HepG2 (cell line): ENCODE measurements at regions not wholly inside any gene's neighbourhood (a gene's known extent, or its start where the extent isn't known, plus 50 kb on each side); places are given as distances from the start of the nearest gene placed in this dataset.

Experiments
- ATAC-seq: fragments of 200-7000 bp; cut with Tn5 transposase; 3 replicates; pipeline ENCODE4 v1.9.1; 2020; ENCODE audit warnings: mild to moderate bottlenecking, moderate library complexity
- BruUV-seq: library from RNA; stranded (reverse); fragments of 400-500 nt; replicated peaks from 2 replicates; lab custom pipeline; 2021; lab: Mats Ljungman, UMichigan
- CTCF ChIA-PET: fragments of 300-600 bp; formaldehyde crosslinking; extraction: SDS; loops from one replicate; lab custom pipeline; 2021; ENCODE audit warnings: low total read pairs, inconsistent platforms, low intra/inter-chr PET ratio; lab: Yijun Ruan, JAX
- POLR2A ChIA-PET: fragments of 350-600 bp; sonication (Branson Sonifier 250); formaldehyde crosslinking; loops from one replicate; lab custom pipeline; 2020; ENCODE audit warnings: antibody characterized with exemption, inconsistent platforms; lab: Yijun Ruan, JAX
- DNase-seq: peaks from one replicate; pipeline ENCODE4 v3.0.0-alpha.2; 2015; ENCODE audit warnings: low spot score
- FAIRE-seq: peaks from 3 replicates; lab custom pipeline; 2011; peaks lifted over from hg19 to GRCh38; lab: Jason Lieb, UNC
- H2AFZ ChIP-seq: one replicate; pipeline ENCODE4 v1.6.1; 2011; ENCODE audit warnings: low read length, inconsistent platforms
- H3K27ac ChIP-seq: fragments of 300-600 bp; 3 replicates; pipeline ENCODE4 v1.8.0; 2011; ENCODE audit warnings: mixed run types, mild to moderate bottlenecking, mixed read lengths, low read length, inconsistent platforms; ENCODE audit not compliant: insufficient read depth; ENCODE audit errors: extremely low read length
- H3K27me3 ChIP-seq, 2 experiments: fragments of 200-600 bp in 1 of 2; 2 replicates in 1 of 2; 3 replicates in 1 of 2; pipeline versions ENCODE4 v1.6.0 to v1.8.0; 2011; ENCODE audit warnings: low read length in 2 of 2, mild to moderate bottlenecking in 2 of 2, moderate library complexity in 2 of 2, inconsistent platforms in 1 of 2; ENCODE audit not compliant: insufficient read depth in 2 of 2, control insufficient read depth in 1 of 2
- H3K36me3 ChIP-seq, 2 experiments: fragments of 200-600 bp in 1 of 2; replicated peaks in 1 of 2; 2 replicates in 1 of 2; 3 replicates in 1 of 2; pipeline versions ENCODE4 v1.5.1 to v1.8.0; 2011; ENCODE audit warnings: low read length in 2 of 2, inconsistent platforms in 1 of 2; ENCODE audit not compliant: insufficient read depth in 2 of 2, control insufficient read depth in 1 of 2
- H3K4me1 ChIP-seq: 2 replicates; pipeline ENCODE4 v1.5.1; 2012; ENCODE audit warnings: low read length, inconsistent platforms; ENCODE audit not compliant: insufficient read depth
- H3K4me2 ChIP-seq: 2 replicates; pipeline ENCODE4 v1.6.0; 2011; ENCODE audit warnings: low read depth, low read length, inconsistent platforms
- H3K4me3 ChIP-seq, 3 experiments: fragments of 200-600 bp in 1 of 3; sonication (generic), shearing (Covaris generic) in 1 of 3; replicated peaks in 1 of 3; 2 replicates each; pipeline ENCODE4 v1.5.1; 2011 to 2016; ENCODE audit warnings: low read length in 3 of 3, inconsistent platforms in 2 of 3, low read depth in 2 of 3, mild to moderate bottlenecking in 2 of 3, control low read depth in 1 of 3, mixed read lengths in 1 of 3; ENCODE audit not compliant: insufficient read depth in 1 of 3
- H3K79me2 ChIP-seq: one replicate; pipeline ENCODE4 v1.6.1; 2011; ENCODE audit warnings: low read length, inconsistent platforms; ENCODE audit not compliant: insufficient read depth
- H3K9ac ChIP-seq: 2 replicates; pipeline ENCODE4 v1.6.0; 2011; ENCODE audit warnings: mild to moderate bottlenecking, low read depth, low read length, inconsistent platforms; ENCODE audit not compliant: insufficient read depth
- H3K9me3 ChIP-seq: 2 replicates; pipeline ENCODE4 v1.5.1; 2012; ENCODE audit warnings: mild to moderate bottlenecking, low read length
- H4K20me1 ChIP-seq: 2 replicates; pipeline ENCODE4 v1.6.0; 2011; ENCODE audit warnings: inconsistent platforms, mild to moderate bottlenecking, low read length, moderate library complexity; ENCODE audit not compliant: insufficient read depth
- STAG1 ChIP-seq: sonication (generic); formaldehyde crosslinking; IDR thresholded peaks from 2 replicates; pipeline ENCODE4 v1.4.0; 2020; ENCODE audit warnings: missing genetic modification reagents
- ZFP1 ChIP-seq: IDR thresholded peaks from 2 replicates; pipeline ENCODE4 v1.6.1; 2016
- ZNF414 ChIP-seq: sonication (generic); formaldehyde crosslinking; IDR thresholded peaks from 2 replicates; pipeline ENCODE4 v1.5.0; 2020; ENCODE audit warnings: missing genetic modification reagents
- WGBS: methylation state at CpG from one replicate; pipeline ENCODE4 v1.1.6; 2017; ENCODE audit warnings: low lambda C conversion rate; 5-methylcytosine and 5-hydroxymethylcytosine counted together
- in situ Hi-C: cut with HindIII; loops from 2 replicates; pipeline ENCODE4 v1.10.0; 2017; ENCODE audit warnings: low pct_unique_long_range_greater_than_20kb; ENCODE audit not compliant: extremely low pct_ligation_motif_present
- intact Hi-C: fragments of 100-400 bp; cut with micrococcal nuclease; formaldehyde crosslinking; loops from one replicate; pipeline ENCODE4 v1.10.0; 2022; ENCODE audit not compliant: unreplicated experiment

DNA sequence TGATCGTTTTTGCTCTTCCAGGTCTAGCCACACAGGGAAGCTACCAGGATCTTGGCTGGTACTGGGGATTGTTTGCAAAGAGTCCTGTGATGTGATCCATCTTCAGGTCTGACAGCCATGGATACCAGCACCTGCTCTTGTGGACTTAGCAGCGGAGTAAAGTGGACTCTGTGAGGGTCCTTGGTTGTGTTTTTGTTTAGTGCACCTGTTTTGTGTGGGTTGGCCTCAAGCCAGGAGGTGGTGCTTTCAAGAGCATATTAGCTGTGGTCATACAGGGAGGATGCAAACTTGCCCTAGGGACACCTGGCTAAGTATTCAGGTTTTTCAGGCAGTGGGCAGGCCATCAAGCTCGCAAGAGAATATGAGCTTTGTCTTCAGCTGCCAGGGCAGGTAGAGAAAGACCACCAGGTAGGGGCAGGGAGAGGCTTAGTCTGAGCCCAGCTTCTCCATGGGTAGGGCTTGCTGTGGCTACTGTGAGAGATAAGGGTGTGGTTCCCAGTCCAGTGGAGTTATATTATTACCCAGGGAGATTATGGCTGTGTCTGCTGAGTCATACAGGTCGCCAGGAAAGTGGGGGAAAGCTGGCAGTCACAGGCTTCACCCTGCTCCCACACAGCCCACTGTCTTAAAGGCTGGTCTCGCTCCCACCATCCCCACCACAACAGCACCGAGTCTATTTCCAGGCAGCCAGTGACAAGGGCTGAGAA, 293.7 kb downstream of the PCDH18 start:
- 0% methylated on average over 5 of the region's 6 CpGs for WGBS
- POLR2A ChIA-PET, result no interaction called here
- H3K36me3 ChIP-seq, result no peaks in the 10 kb centered on the region
- CTCF ChIA-PET, result no interaction called here
- no peak for TF ChIP-seq ZNF414 (CRISPR knock-in tag)
- DNase-seq (no peak), ATAC-seq (no peak), FAIRE-seq (no peak)
- no peaks in the 10 kb centered on the region for H3K4me1 ChIP-seq
- intact Hi-C loops, result no loop called here
- in situ Hi-C loops, result no loop called here
- H3K79me2 ChIP-seq, result no peaks in the 10 kb centered on the region
- no peak overlapping the region for H2AFZ ChIP-seq
- no peak overlapping the region for H3K4me2 ChIP-seq
- H3K27me3 ChIP-seq, result no peaks in the 10 kb centered on the region
- H3K9ac ChIP-seq, result no peak overlapping the region
- H4K20me1 ChIP-seq, result no peaks in the 10 kb centered on the region
- no peak overlapping the region for H3K27ac ChIP-seq
- no peaks in the 10 kb centered on the region for H3K9me3 ChIP-seq
- H3K4me3 ChIP-seq, result no peak overlapping the region
- no TSS peak for BruUV-seq

- CTCF ChIA-PET, result no interaction called here
- Histone ChIP-seq H3K9ac (no peak overlapping the region), H3K27ac (no peak overlapping the region), H3K27me3 (no peaks in the 10 kb centered on the region; a peak in 1 of 5 replicates), H3K36me3 (no peaks in the 10 kb centered on the region), H3K79me2 (no peaks in the 10 kb centered on the region), H4K20me1 (no peaks in the 10 kb centered on the region), H3K4me1 (no peaks in the 10 kb centered on the region), H3K4me3 (no peak overlapping the region), H3K4me2 (no peak overlapping the region), H3K9me3 (no peaks in the 10 kb centered on the region), H2AFZ (no peak overlapping the region)
- intact Hi-C loops (no loop called here), in situ Hi-C loops (no loop called here)
- DNase-seq, result no peak
- FAIRE-seq, result no peak
- no TSS peak for BruUV-seq
- ATAC-seq, result peak; percentile 56
- POLR2A ChIA-PET, result no interaction called here
- 1% methylated on average over 2 of the region's 2 CpGs for WGBS
- TF ChIP-seq ZFP1 (CRISPR knock-in tag), result no peak
- peak; percentile 28; the same call in 1 of the 2 replicates for TF ChIP-seq STAG1
Observed at GRCh38 chr4:137226900-137227299, 305.4 kb downstream of the PCDH18 start.
